GM12878 (cell line): ENCODE measurements at regions not wholly inside any gene's neighbourhood (a gene's known extent, or its start where the extent isn't known, plus 50 kb on each side); places are given as distances from the start of the nearest gene placed in this dataset.

ENCODE experiments used
- ATAC-seq: fragments of 200-7000 bp; cut with Tn5 transposase; 3 replicates; pipeline ENCODE4 v1.9.1; 2020; ENCODE audit warnings: mild to moderate bottlenecking, moderate library complexity
- BruUV-seq: library from RNA; stranded (reverse); fragments of 400-500 nt; replicated peaks from 2 replicates; lab custom pipeline; 2021; lab: Mats Ljungman, UMichigan
- CTCF ChIA-PET: fragments of 300-600 bp; sonication (Branson Sonifier 250); formaldehyde crosslinking; extraction: SDS; loops from one replicate; lab custom pipeline; 2021; ENCODE audit warnings: inconsistent platforms; lab: Yijun Ruan, JAX
- POLR2A ChIA-PET: fragments of 350-600 bp; formaldehyde crosslinking; extraction: SDS; loops from one replicate; lab custom pipeline; 2021; ENCODE audit warnings: inconsistent platforms; lab: Charles Lee
- RAD21 ChIA-PET: fragments of 300-600 bp; sonication (Branson Sonifier 250); formaldehyde crosslinking; loops from one replicate; lab custom pipeline; 2023; ENCODE audit warnings: antibody characterized with exemption; ENCODE audit not compliant: unreplicated experiment; lab: Charles Lee
- SMC1A ChIA-PET: fragments of 300-600 bp; sonication (Branson Sonifier 250); formaldehyde crosslinking; loops from one replicate; lab custom pipeline; 2023; ENCODE audit not compliant: unreplicated experiment, uncharacterized antibody; lab: Charles Lee
- DNase-seq: peaks from one replicate; pipeline ENCODE4 v3.0.0-alpha.2; 2011; ENCODE audit warnings: low read depth, low spot score
- FAIRE-seq: peaks from 3 replicates; lab custom pipeline; 2011; peaks lifted over from hg19 to GRCh38; lab: Jason Lieb, UNC
- H2AFZ ChIP-seq: 2 replicates; pipeline ENCODE4 v1.6.0; 2011; ENCODE audit warnings: low read depth, low read length, control low read depth; ENCODE audit not compliant: control insufficient read depth
- H3K27ac ChIP-seq: 2 replicates; pipeline ENCODE4 v1.5.1; 2011; ENCODE audit warnings: control low read depth; ENCODE audit not compliant: control insufficient read depth, insufficient read depth
- H3K27me3 ChIP-seq, 2 experiments: replicated peaks in 1 of 2; 2 replicates each; pipeline versions ENCODE4 v1.6.0 to v1.6.1; 2011; ENCODE audit warnings: low read length in 1 of 2; ENCODE audit not compliant: control insufficient read depth in 2 of 2, insufficient read depth in 2 of 2
- H3K36me3 ChIP-seq, 2 experiments: 2 replicates each; pipeline ENCODE4 v1.5.1; 2011; ENCODE audit warnings: low read length in 1 of 2; ENCODE audit not compliant: control insufficient read depth in 2 of 2, insufficient read depth in 2 of 2
- H3K4me1 ChIP-seq: 2 replicates; pipeline ENCODE4 v1.6.1; 2011; ENCODE audit warnings: mild to moderate bottlenecking, low read length, moderate library complexity, mixed read lengths; ENCODE audit not compliant: control insufficient read depth, insufficient read depth
- H3K4me2 ChIP-seq: 2 replicates; pipeline ENCODE4 v1.6.0; 2011; ENCODE audit warnings: control low read depth; ENCODE audit not compliant: control insufficient read depth, insufficient read depth
- H3K4me3 ChIP-seq: fragments of 200-600 bp; sonication (generic); 2 replicates; pipeline ENCODE4 v1.5.1; 2016
- H3K79me2 ChIP-seq: 2 replicates; pipeline ENCODE4 v1.6.0; 2011; ENCODE audit warnings: low read length; ENCODE audit not compliant: control insufficient read depth, insufficient read depth
- H3K9ac ChIP-seq: 2 replicates; pipeline ENCODE4 v1.8.0; 2011; ENCODE audit warnings: low read length, control low read depth, mixed read lengths; ENCODE audit not compliant: control insufficient read depth, insufficient read depth
- H3K9me3 ChIP-seq: replicated peaks from 3 replicates; pipeline ENCODE4 v1.5.1; 2011; ENCODE audit warnings: mild to moderate bottlenecking, low read length; ENCODE audit not compliant: control insufficient read depth, insufficient read depth
- H4K20me1 ChIP-seq: 2 replicates; pipeline ENCODE4 v1.6.0; 2011; ENCODE audit not compliant: control insufficient read depth, insufficient read depth
- IRF4 ChIP-seq: IDR thresholded peaks from 2 replicates; pipeline ENCODE4 v1.6.1; 2011; ENCODE audit warnings: low read depth, low read length
- MTA3 ChIP-seq: IDR thresholded peaks from 2 replicates; pipeline ENCODE4 v1.6.1; 2012; ENCODE audit warnings: low read length, inconsistent platforms, borderline replicate concordance
- SMAD1 ChIP-seq: fragments of 450-650 bp; IDR thresholded peaks from 2 replicates; pipeline ENCODE4 v1.6.1; 2018; ENCODE audit warnings: mild to moderate bottlenecking, low read depth; ENCODE audit not compliant: partially characterized antibody
- SMAD5 ChIP-seq: IDR thresholded peaks from 2 replicates; pipeline ENCODE4 v1.6.1; 2016; ENCODE audit warnings: antibody characterized with exemption, low read depth
- TAF1 ChIP-seq: IDR thresholded peaks from 2 replicates; pipeline ENCODE4 v1.6.1; 2011; ENCODE audit warnings: mild to moderate bottlenecking, low read depth, low read length, borderline replicate concordance
- WGBS: methylation state at CpG from one replicate; pipeline ENCODE4 v1.1.6; 2016; ENCODE audit warnings: low lambda C conversion rate; ENCODE audit not compliant: insufficient replicate concordance, insufficient coverage; ENCODE audit errors: missing lambda C conversion rate; 5-methylcytosine and 5-hydroxymethylcytosine counted together
- in situ Hi-C: fragments of 300-500 bp; cut with MboI; formaldehyde crosslinking; loops from 9 replicates; pipeline ENCODE4 v1.14.3; 2018; ENCODE audit warnings: mixed read lengths
- intact Hi-C: fragments of 100-400 bp; cut with micrococcal nuclease; formaldehyde crosslinking; loops from one replicate; pipeline ENCODE4 v1.14.2; 2022; ENCODE audit not compliant: unreplicated experiment
- TF ChIP-seq, protein P1 (sequence below): IDR thresholded peaks from 2 replicates; pipeline ENCODE4 v1.6.1; 2011; ENCODE audit warnings: low read depth, low read length, improper control_type of control experiment, borderline replicate concordance
- TF ChIP-seq, protein P2 (sequence below), 3 experiments: IDR thresholded peaks in 2 of 3; conservative IDR thresholded peaks in 1 of 3; 2 replicates each; pipeline ENCODE4 v1.5.1; 2011; ENCODE audit warnings: low read depth in 3 of 3, low read length in 3 of 3, mild to moderate bottlenecking in 3 of 3, control low read depth in 2 of 3, moderate library complexity in 2 of 3, inconsistent platforms in 1 of 3, mixed read lengths in 1 of 3; ENCODE audit not compliant: control insufficient read depth in 2 of 3, insufficient read depth in 1 of 3; ENCODE audit errors: extremely low read depth in 1 of 3
- TF ChIP-seq, protein P3 (sequence below): fragments of 450-650 bp; IDR thresholded peaks from 2 replicates; pipeline ENCODE4 v1.6.1; 2016; ENCODE audit warnings: mild to moderate bottlenecking
- TF ChIP-seq, protein P4 (sequence below): fragments of 450-650 bp; IDR thresholded peaks from 2 replicates; pipeline ENCODE4 v1.6.1; 2017; ENCODE audit warnings: mild to moderate bottlenecking, moderate library complexity
- TF ChIP-seq, protein P5 (sequence below): fragments of 150-350 bp; IDR thresholded peaks from 2 replicates; pipeline ENCODE4 v1.6.1; 2016; ENCODE audit warnings: low read depth, low read length

DNA sequence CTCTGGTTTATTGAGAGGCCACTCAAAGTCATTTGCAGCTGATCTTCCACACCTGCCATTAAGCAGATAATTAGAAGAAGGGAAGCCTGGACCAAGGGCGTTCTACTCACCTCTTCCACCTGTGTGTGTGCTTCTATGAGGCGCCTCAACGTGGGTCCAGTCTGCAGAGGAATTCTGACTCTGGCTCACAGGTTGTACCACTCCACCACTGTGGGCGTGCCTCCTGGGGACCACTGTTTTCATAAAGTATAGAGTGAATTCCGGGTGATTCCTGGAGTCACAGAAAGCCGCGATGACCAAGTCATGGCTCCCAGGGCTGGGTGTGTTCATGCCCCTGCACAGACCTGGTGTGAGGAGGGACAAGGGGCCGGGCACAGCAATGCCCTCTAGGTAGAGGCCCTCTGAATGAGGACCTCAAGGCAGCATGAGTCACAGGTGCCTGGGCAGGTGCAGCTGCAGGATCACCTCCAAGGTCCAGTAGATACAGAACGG is 408.3 kb upstream of the MGMT start (continued):
- TF ChIP-seq, protein P1, sequence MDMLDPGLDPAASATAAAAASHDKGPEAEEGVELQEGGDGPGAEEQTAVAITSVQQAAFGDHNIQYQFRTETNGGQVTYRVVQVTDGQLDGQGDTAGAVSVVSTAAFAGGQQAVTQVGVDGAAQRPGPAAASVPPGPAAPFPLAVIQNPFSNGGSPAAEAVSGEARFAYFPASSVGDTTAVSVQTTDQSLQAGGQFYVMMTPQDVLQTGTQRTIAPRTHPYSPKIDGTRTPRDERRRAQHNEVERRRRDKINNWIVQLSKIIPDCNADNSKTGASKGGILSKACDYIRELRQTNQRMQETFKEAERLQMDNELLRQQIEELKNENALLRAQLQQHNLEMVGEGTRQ: no peak

DNA sequence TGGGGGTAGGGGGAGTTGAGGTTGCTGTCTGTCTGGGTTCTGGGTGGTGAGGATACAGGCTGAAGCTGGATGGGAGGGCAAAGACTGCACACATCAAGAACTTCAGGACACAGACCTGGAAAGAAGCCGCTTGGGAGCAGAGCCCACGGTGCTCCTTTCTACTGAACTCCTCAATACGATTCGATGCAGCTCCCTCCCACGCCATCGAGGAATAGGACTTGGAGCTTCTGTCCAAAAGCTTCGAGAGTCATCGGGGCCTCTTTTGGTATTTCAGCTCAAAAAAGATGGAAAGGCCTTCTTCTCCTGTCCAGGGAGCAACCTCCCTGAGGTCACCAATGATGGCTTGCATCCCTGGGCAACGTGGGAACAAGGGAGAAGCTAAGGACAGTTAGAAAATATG is 407.1 kb upstream of the MGMT start:
- Histone ChIP-seq H3K4me2 (no peak overlapping the region), H3K27ac (no peak overlapping the region), H3K9ac (no peak overlapping the region), H3K79me2 (no peaks in the 10 kb centered on the region), H3K27me3 (no peaks in the 10 kb centered on the region), H3K36me3 (no peaks in the 10 kb centered on the region), H3K9me3 (no peaks in the 10 kb centered on the region), H4K20me1 (no peaks in the 10 kb centered on the region), H2AFZ (no peak overlapping the region), H3K4me3 (no peak overlapping the region), H3K4me1 (peaks cover 10% of the 10 kb centered on the region; the same call in 1 of the 2 replicates)
- intact Hi-C loops (no loop called here), in situ Hi-C loops (no loop called here)
- RAD21 ChIA-PET: no interaction called here
- FAIRE-seq: no peak
- POLR2A ChIA-PET: no interaction called here
- no peak for ATAC-seq
- SMC1A ChIA-PET: no interaction called here
- no peak for DNase-seq
- WGBS: 20% methylated on average over 9 of the region's 9 CpGs
- CTCF ChIA-PET: interaction anchor here (0.5 kb wide), 1 partner anchor 18 kb away, joined by 3 read pairs; no protein-coding TSS in a partner anchor
- BruUV-seq: no TSS peak
- TF ChIP-seq IRF4: no peak
- TF ChIP-seq, protein P2, sequence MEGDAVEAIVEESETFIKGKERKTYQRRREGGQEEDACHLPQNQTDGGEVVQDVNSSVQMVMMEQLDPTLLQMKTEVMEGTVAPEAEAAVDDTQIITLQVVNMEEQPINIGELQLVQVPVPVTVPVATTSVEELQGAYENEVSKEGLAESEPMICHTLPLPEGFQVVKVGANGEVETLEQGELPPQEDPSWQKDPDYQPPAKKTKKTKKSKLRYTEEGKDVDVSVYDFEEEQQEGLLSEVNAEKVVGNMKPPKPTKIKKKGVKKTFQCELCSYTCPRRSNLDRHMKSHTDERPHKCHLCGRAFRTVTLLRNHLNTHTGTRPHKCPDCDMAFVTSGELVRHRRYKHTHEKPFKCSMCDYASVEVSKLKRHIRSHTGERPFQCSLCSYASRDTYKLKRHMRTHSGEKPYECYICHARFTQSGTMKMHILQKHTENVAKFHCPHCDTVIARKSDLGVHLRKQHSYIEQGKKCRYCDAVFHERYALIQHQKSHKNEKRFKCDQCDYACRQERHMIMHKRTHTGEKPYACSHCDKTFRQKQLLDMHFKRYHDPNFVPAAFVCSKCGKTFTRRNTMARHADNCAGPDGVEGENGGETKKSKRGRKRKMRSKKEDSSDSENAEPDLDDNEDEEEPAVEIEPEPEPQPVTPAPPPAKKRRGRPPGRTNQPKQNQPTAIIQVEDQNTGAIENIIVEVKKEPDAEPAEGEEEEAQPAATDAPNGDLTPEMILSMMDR (IDR thresholded peaks at IDR 0.05 in 2 of 3, conservative IDR thresholded peaks at IDR 0.05 in 1 of 3; ENCODE audit: control insufficient read depth in 2 of 3, extremely low read depth in 1 of 3, insufficient read depth in 1 of 3, low read depth in 3 of 3, low read length in 3 of 3): no peak
- TF ChIP-seq SMAD1: no peak
- TF ChIP-seq, protein P3, sequence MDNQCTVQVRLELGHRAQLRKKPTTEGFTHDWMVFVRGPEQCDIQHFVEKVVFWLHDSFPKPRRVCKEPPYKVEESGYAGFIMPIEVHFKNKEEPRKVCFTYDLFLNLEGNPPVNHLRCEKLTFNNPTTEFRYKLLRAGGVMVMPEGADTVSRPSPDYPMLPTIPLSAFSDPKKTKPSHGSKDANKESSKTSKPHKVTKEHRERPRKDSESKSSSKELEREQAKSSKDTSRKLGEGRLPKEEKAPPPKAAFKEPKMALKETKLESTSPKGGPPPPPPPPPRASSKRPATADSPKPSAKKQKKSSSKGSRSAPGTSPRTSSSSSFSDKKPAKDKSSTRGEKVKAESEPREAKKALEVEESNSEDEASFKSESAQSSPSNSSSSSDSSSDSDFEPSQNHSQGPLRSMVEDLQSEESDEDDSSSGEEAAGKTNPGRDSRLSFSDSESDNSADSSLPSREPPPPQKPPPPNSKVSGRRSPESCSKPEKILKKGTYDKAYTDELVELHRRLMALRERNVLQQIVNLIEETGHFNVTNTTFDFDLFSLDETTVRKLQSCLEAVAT: no peak
- TF ChIP-seq, protein P4, sequence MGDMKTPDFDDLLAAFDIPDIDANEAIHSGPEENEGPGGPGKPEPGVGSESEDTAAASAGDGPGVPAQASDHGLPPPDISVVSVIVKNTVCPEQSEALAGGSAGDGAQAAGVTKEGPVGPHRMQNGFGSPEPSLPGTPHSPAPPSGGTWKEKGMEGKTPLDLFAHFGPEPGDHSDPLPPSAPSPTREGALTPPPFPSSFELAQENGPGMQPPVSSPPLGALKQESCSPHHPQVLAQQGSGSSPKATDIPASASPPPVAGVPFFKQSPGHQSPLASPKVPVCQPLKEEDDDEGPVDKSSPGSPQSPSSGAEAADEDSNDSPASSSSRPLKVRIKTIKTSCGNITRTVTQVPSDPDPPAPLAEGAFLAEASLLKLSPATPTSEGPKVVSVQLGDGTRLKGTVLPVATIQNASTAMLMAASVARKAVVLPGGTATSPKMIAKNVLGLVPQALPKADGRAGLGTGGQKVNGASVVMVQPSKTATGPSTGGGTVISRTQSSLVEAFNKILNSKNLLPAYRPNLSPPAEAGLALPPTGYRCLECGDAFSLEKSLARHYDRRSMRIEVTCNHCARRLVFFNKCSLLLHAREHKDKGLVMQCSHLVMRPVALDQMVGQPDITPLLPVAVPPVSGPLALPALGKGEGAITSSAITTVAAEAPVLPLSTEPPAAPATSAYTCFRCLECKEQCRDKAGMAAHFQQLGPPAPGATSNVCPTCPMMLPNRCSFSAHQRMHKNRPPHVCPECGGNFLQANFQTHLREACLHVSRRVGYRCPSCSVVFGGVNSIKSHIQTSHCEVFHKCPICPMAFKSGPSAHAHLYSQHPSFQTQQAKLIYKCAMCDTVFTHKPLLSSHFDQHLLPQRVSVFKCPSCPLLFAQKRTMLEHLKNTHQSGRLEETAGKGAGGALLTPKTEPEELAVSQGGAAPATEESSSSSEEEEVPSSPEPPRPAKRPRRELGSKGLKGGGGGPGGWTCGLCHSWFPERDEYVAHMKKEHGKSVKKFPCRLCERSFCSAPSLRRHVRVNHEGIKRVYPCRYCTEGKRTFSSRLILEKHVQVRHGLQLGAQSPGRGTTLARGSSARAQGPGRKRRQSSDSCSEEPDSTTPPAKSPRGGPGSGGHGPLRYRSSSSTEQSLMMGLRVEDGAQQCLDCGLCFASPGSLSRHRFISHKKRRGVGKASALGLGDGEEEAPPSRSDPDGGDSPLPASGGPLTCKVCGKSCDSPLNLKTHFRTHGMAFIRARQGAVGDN: no peak
- TF ChIP-seq, protein P5, sequence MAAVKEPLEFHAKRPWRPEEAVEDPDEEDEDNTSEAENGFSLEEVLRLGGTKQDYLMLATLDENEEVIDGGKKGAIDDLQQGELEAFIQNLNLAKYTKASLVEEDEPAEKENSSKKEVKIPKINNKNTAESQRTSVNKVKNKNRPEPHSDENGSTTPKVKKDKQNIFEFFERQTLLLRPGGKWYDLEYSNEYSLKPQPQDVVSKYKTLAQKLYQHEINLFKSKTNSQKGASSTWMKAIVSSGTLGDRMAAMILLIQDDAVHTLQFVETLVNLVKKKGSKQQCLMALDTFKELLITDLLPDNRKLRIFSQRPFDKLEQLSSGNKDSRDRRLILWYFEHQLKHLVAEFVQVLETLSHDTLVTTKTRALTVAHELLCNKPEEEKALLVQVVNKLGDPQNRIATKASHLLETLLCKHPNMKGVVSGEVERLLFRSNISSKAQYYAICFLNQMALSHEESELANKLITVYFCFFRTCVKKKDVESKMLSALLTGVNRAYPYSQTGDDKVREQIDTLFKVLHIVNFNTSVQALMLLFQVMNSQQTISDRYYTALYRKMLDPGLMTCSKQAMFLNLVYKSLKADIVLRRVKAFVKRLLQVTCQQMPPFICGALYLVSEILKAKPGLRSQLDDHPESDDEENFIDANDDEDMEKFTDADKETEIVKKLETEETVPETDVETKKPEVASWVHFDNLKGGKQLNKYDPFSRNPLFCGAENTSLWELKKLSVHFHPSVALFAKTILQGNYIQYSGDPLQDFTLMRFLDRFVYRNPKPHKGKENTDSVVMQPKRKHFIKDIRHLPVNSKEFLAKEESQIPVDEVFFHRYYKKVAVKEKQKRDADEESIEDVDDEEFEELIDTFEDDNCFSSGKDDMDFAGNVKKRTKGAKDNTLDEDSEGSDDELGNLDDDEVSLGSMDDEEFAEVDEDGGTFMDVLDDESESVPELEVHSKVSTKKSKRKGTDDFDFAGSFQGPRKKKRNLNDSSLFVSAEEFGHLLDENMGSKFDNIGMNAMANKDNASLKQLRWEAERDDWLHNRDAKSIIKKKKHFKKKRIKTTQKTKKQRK: no peak
- TF ChIP-seq MTA3: no peak
- no peak for TF ChIP-seq SMAD5
- TF ChIP-seq TAF1: no peak
